ENCODE measurements at regions not wholly inside any gene's neighbourhood (a gene's known extent, or its start where the extent isn't known, plus 50 kb on each side); places are given as distances from the start of the nearest gene placed in this dataset.

DNA sequence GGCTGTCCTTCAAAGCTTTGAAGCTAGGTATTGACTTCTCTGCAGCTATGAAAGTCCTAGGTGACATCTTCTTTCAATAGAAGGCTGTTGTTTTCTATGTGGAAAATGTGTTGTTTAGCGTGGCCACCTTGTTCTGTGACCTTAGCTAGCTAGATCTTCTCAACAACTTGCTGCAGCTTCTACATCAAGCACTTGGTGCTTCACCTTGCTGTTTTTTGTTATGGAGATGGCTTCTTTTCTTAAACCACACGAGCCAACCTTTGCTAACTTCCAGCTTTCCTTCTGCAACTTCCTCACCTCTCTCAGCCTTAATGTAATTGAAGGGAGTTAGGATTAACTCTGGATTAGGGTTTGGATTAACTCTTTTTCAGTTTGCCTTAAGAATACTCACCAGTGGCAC, 128.6 kb upstream of the MMS22L start:
- TF ChIP-seq POLR2A (IDR thresholded peaks at IDR 0.05; ENCODE audit: low read length), result no peak
- no peak for TF ChIP-seq GATA1 (IDR thresholded peaks at IDR 0.05; ENCODE audit: low read depth, low read length)
